Astrocyte of the cerebellum (primary cell): ENCODE measurements at regions not wholly inside any gene's neighbourhood (a gene's known extent, or its start where the extent isn't known, plus 50 kb on each side); places are given as distances from the start of the nearest gene placed in this dataset.

Experiments used
- DNase-seq: peaks from one replicate; pipeline ENCODE4 v3.0.0-alpha.2; 2011; ENCODE audit warnings: low read depth
- H3K4me3 ChIP-seq: 2 replicates; pipeline ENCODE4 v1.5.1; 2011; ENCODE audit warnings: mild to moderate bottlenecking, low read depth, low read length, moderate library complexity
- CTCF ChIP-seq: IDR thresholded peaks from 2 replicates; pipeline ENCODE4 v1.5.1; 2012; ENCODE audit warnings: low read length, low read depth, moderate library complexity, mild to moderate bottlenecking; ENCODE audit errors: missing control alignments
- in situ Hi-C: cut with HindIII; loops from 2 replicates; pipeline ENCODE4 v1.10.0; 2017; ENCODE audit warnings: low sequenced_read_pairs

DNA sequence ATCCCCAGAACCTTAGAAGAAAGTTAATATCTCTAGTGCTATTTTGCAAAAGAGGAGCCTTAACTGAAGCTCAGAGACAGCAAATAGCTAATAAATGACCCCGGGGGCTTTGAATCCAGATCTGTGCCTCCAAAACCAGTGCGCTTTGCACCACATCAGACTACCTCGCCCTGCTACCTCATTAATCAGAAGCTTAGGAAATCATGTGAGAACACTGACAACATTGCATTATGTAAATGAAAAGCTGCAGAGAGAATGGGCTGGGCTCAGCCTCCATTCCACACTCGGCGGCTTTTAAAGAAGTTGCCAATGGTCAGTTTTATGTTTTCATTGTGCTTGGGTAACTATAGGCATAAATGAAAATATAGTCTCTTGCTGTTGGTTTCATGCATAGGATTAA, 54.0 kb upstream of the STMND1 start:
- no peak for DNase-seq
- no peak for TF ChIP-seq CTCF
- in situ Hi-C loops, result no loop called here
- H3K4me3 ChIP-seq, result no peak overlapping the region

- no peak overlapping the region for H3K4me3 ChIP-seq
- TF ChIP-seq CTCF, result no peak
- in situ Hi-C loops, result no loop called here
- no peak for DNase-seq
These were observed 56.1 kb upstream of the STMND1 start for GRCh38 chr6:17045581-17046322.

- in situ Hi-C loops, result no loop called here
- no peak for DNase-seq
- no peak overlapping the region for H3K4me3 ChIP-seq
- TF ChIP-seq CTCF, result no peak
These were observed 58.7 kb upstream of the STMND1 start for GRCh38 chr6:17043148-17043522.

GRCh38 chr6:17042422-17043147, 59.3 kb upstream of the STMND1 start:
- no peak overlapping the region for H3K4me3 ChIP-seq
- in situ Hi-C loops, result no loop called here
- peak; percentile 30 for TF ChIP-seq CTCF
- no peak for DNase-seq

DNA sequence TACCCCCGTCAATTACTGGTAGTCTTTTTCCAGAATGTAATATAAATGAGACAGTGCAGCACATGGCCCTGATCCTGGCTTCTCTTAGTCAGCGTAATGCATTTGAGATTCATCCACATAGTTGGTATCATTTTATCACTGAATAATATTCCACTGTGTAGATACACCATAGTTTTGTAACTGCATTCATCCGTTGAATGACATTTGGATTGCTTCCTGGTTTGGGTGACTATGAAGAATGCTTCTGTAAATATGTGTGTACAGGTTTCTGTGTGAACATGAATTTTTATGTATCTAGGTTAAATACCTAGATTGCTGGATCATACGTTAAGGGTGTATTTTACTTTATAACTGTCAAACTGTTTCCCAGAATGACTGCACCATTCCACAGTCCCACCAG, 62.6 kb upstream of the STMND1 start:
- no peak for DNase-seq
- in situ Hi-C loops, result no loop called here
- no peak for TF ChIP-seq CTCF
- no peak overlapping the region for H3K4me3 ChIP-seq

DNA sequence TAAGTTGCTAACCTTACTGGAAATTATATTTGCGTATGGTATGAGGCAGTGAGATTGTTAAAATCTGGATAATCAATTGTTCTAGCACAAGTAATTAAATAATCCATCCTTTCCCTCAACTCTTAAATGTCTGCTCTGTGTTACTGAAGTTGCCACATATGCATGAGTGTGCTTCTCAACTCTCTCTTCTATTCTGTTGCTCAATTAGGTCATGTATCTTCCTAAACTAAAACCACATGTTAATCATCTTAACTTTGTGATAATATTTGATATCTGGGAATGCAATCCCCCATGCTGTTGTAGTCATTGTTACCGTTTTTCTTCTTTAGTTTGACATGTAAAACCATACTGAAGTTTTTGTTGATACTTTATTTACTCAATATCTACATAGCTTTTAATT, 63.5 kb upstream of the STMND1 start:
- in situ Hi-C loops, result no loop called here
- no peak overlapping the region for H3K4me3 ChIP-seq
- no peak for TF ChIP-seq CTCF
- no peak for DNase-seq
